Stimulated activated CD4-positive, alpha-beta T cell treated with anti-CD3 and anti-CD28 coated beads, Interleukin-1b, Interleukin-23, amount 100 ng/mL, for 48 hours (primary cell): ENCODE measurements at regions not wholly inside any gene's neighbourhood (a gene's known extent, or its start where the extent isn't known, plus 50 kb on each side); places are given as distances from the start of the nearest gene placed in this dataset.

Experiments used
- DNase-seq: peaks from one replicate; pipeline ENCODE4 v3.0.0-alpha.2; 2020

- no peak for DNase-seq
Measured at GRCh38 chr16:64203126-64203525, 918.7 kb downstream of the CDH11 start.

- DNase-seq, result no peak
Measured at GRCh38 chr16:64202571-64202970, 919.3 kb downstream of the CDH11 start.

GRCh38 chr16:64196444-64196843, 925.4 kb downstream of the CDH11 start:
- DNase-seq, result no peak

GRCh38 chr16:64185954-64186353, 935.9 kb downstream of the CDH11 start:
- no peak for DNase-seq

GRCh38 chr16:64184156-64184555, 937.7 kb downstream of the CDH11 start:
- no peak for DNase-seq

GRCh38 chr16:64182985-64183384, 938.9 kb downstream of the CDH11 start:
- no peak for DNase-seq

GRCh38 chr16:64181271-64181925, 940.5 kb downstream of the CDH11 start:
- DNase-seq, result no peak

GRCh38 chr16:64180136-64180900, 941.5 kb downstream of the CDH11 start:
- no peak for DNase-seq

GRCh38 chr16:64174327-64174726, 947.5 kb downstream of the CDH11 start:
- no peak for DNase-seq

GRCh38 chr16:64172652-64173051, 949.2 kb downstream of the CDH11 start:
- no peak for DNase-seq

GRCh38 chr16:64172226-64172625, 949.6 kb downstream of the CDH11 start:
- DNase-seq, result no peak

- no peak for DNase-seq
Measured at GRCh38 chr16:64171632-64172031, 950.2 kb downstream of the CDH11 start.

- DNase-seq, result no peak
Measured at GRCh38 chr16:64168371-64168770, 953.5 kb downstream of the CDH11 start.

GRCh38 chr16:64167936-64168335, 953.9 kb downstream of the CDH11 start:
- no peak for DNase-seq

- DNase-seq, result no peak
Measured at GRCh38 chr16:64165368-64165767, 956.5 kb downstream of the CDH11 start.

- DNase-seq, result no peak
Measured at GRCh38 chr16:64162613-64163375, 959.1 kb downstream of the CDH11 start.

GRCh38 chr16:64159976-64160375, 961.9 kb downstream of the CDH11 start:
- no peak for DNase-seq

GRCh38 chr16:64158941-64159588, 962.8 kb downstream of the CDH11 start:
- no peak for DNase-seq

- no peak for DNase-seq
Measured at GRCh38 chr16:64153718-64154117, 968.1 kb downstream of the CDH11 start.

- no peak for DNase-seq
Measured at GRCh38 chr16:64151990-64152767, 969.7 kb downstream of the CDH11 start.

- DNase-seq, result no peak
Measured at GRCh38 chr16:64150193-64150592, 971.7 kb downstream of the CDH11 start.

- no peak for DNase-seq
Measured at GRCh38 chr16:64149756-64150155, 972.1 kb downstream of the CDH11 start.

- DNase-seq, result no peak
Measured at GRCh38 chr16:64148356-64148755, 973.5 kb downstream of the CDH11 start.
